ENCODE measurements at regions not wholly inside any gene's neighbourhood (a gene's known extent, or its start where the extent isn't known, plus 50 kb on each side); places are given as distances from the start of the nearest gene placed in this dataset.

DNA sequence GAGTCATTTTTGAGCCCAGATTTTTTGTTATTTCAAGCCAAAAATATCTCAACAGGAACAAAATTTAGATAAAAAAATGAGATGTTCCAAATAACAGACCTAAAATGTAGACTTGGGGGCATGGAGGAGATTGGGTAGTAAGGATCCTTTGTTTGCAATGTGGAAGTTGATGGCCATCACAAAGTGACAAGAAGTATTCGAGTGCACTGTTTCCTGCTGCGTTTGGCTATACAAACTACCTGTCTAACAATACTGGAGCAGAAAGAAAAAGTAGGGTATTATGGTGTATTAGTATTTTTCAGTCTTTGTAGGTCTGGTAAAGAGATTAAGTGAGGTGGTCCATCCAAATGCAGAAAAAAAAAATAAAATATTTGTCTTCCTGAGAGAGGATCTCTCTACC is 284.2 kb downstream of the C3orf38 start:
- H3K27me3 ChIP-seq: no peaks in the 10 kb centered on the region
- intact Hi-C loops (cut with DNase I): no loop called here

DNA sequence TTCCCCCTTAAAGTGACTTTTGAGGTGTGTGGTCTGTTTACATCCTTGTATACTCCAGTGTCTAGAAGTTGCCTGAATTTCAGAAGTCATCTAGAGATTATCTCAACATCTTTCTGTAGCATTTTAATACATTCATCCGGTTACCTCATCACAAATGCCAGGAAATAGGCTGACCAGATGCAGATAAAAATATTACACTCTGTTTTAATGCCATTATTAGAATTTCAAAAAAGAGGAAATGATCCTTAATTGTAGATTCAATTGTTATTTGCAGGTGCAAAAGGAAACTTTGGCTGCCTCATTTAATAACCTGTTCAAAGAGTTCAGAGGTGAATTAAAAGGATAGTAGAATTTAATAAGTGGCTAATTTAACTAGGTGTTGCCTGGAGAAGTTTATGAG is 290.9 kb downstream of the C3orf38 start:
- Histone ChIP-seq H3K36me3 (no peaks in the 10 kb centered on the region), H3K4me1 (peaks cover 0 to 15% (median 0%) of the 10 kb centered on the region in 9 donors), H3K4me3 (no peak overlapping the region), H3K27me3 (no peaks in the 10 kb centered on the region), H3K9me3 (no peaks in the 10 kb centered on the region), H3K27ac (no peak overlapping the region)
- TF ChIP-seq, protein P1, sequence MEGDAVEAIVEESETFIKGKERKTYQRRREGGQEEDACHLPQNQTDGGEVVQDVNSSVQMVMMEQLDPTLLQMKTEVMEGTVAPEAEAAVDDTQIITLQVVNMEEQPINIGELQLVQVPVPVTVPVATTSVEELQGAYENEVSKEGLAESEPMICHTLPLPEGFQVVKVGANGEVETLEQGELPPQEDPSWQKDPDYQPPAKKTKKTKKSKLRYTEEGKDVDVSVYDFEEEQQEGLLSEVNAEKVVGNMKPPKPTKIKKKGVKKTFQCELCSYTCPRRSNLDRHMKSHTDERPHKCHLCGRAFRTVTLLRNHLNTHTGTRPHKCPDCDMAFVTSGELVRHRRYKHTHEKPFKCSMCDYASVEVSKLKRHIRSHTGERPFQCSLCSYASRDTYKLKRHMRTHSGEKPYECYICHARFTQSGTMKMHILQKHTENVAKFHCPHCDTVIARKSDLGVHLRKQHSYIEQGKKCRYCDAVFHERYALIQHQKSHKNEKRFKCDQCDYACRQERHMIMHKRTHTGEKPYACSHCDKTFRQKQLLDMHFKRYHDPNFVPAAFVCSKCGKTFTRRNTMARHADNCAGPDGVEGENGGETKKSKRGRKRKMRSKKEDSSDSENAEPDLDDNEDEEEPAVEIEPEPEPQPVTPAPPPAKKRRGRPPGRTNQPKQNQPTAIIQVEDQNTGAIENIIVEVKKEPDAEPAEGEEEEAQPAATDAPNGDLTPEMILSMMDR (IDR thresholded peaks at IDR 0.05): no peak
- ATAC-seq (no peak), DNase-seq (no peak)
- WGBS, 2 donors: 43 to 55% methylated on average over 1 of the region's 1 CpG
- intact Hi-C loops (cut with DNase I): no loop called here

More for the DNA sequence above, 284.2 kb downstream of the C3orf38 start:
- Histone ChIP-seq H3K36me3 (no peaks in the 10 kb centered on the region), H3K4me3 (no peak overlapping the region), H3K27ac (peak overlapping the region in 1 of 10 donors; percentile 39), H3K9me3 (no peaks in the 10 kb centered on the region), H3K4me1 (peaks cover 0 to 16% (median 3%) of the 10 kb centered on the region in 9 donors)
- DNase-seq (no peak), ATAC-seq (no peak)
- WGBS, 2 donors: 54 to 70% methylated on average over 2 of the region's 2 CpGs
- TF ChIP-seq, protein P1 (IDR thresholded peaks at IDR 0.05): no peak

DNA sequence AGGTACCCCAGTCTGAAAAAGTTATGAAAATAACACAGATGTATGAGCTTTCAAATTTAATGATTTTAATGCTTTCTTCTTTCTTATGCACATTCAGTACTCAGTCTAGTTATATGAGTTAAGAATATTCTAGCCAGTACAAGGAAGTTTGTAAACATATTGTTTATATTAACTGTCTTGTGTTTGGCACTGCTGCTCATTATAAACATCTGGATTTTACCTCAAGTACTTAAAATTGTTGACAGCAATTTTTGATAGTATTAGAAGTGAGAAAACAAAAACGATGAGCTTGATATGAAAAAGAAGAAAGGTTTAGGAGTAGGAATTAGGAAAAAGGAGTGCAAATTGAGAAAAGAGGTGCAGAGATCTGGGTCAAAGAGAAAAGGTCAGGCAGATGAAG is 293.3 kb downstream of the C3orf38 start:
- no peaks in the 10 kb centered on the region for H3K36me3 ChIP-seq
- no peak overlapping the region for H3K4me3 ChIP-seq
- WGBS, 2 donors: 15 to 31% methylated on average over 1 of the region's 1 CpG
- intact Hi-C loops (cut with DNase I): no loop called here
- ATAC-seq (no peak), DNase-seq (no peak)
- TF ChIP-seq, protein P1 (IDR thresholded peaks at IDR 0.05): no peak
- peaks cover 0 to 15% (median 0%) of the 10 kb centered on the region in 9 donors for H3K4me1 ChIP-seq
- H3K27ac ChIP-seq: no peak overlapping the region
- H3K27me3 ChIP-seq: no peaks in the 10 kb centered on the region
- H3K9me3 ChIP-seq: no peaks in the 10 kb centered on the region

DNA sequence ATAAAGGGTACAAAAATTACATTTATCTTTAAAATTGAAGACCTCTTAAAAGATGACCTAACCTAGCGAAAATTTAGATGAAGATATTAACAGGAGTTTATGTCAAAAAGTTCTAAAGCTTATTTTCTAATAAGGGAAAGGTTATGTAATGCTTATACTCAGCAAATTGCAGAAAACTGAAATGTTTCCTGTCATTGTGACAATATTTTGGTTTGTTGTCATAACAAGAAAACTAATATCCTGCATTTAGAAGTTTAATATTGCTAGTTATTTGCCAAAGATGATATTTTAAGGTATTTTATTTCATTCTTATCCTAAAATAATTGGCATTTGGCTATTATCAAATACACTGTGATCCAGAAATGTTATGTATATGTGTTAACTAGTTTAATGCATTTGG is 294.5 kb downstream of the C3orf38 start:
- TF ChIP-seq, protein P1 (IDR thresholded peaks at IDR 0.05): no peak
- Histone ChIP-seq H3K4me3 (no peak overlapping the region), H3K27me3 (no peaks in the 10 kb centered on the region), H3K4me1 (peaks cover 0 to 15% (median 0%) of the 10 kb centered on the region in 9 donors), H3K27ac (no peak overlapping the region), H3K9me3 (no peaks in the 10 kb centered on the region), H3K36me3 (no peaks in the 10 kb centered on the region)
- no peak for ATAC-seq
- intact Hi-C loops (cut with DNase I): no loop called here
- 59 to 68% methylated on average over 1 of the region's 1 CpG for WGBS, 2 donors
- no peak for DNase-seq
